ENCODE measurements at regions not wholly inside any gene's neighbourhood (a gene's known extent, or its start where the extent isn't known, plus 50 kb on each side); places are given as distances from the start of the nearest gene placed in this dataset.

DNA sequence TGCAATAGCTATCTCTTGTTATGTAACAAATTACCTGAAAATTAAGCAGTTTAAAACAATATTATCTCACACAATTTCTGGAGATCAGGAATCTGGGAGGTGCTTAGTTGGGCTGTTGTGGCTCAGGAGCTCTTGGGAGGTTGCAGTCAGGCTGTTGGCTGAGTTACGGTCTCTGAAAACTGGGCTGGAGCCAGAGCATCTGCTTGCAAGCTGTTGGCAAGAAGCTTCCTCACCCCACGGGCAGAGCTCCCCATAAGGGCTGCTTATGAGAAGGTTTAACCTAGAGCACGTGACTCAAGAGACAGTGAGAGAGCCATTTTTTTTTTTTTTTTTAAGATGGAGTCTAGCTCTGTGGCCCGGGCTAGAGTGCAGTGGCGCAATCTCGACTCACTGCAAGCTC, 346.8 kb downstream of the ATP23 start:
- Histone ChIP-seq H3K27ac (ENCODE audit: low read depth, low read length) (no peak overlapping the region), H3K27me3 (ENCODE audit: low read length) (no peaks in the 10 kb centered on the region), H4K20me1 (ENCODE audit: low read depth, low read length) (no peaks in the 10 kb centered on the region), H2AFZ (ENCODE audit: low read depth, low read length, severe bottlenecking) (no peak overlapping the region), H3F3A (ENCODE audit: insufficient read depth) (no peaks in the 10 kb centered on the region), H3K9me2 (replicated peaks; ENCODE audit: insufficient read depth, low read length) (no peaks in the 10 kb centered on the region), H3K4me3 (ENCODE audit: insufficient read depth, low read length, poor library complexity, severe bottlenecking) (no peak overlapping the region), H3K79me2 (ENCODE audit: insufficient read depth, low read length) (no peaks in the 10 kb centered on the region), H3K9ac (ENCODE audit: low read length) (no peak overlapping the region), H3K36me3 (ENCODE audit: low read length) (no peaks in the 10 kb centered on the region), H3K9me3 (ENCODE audit: insufficient read depth, low read length) (no peaks in the 10 kb centered on the region), H3K4me2 (ENCODE audit: low read depth, low read length, poor library complexity, severe bottlenecking) (no peak overlapping the region)
- TF ChIP-seq, protein P1, sequence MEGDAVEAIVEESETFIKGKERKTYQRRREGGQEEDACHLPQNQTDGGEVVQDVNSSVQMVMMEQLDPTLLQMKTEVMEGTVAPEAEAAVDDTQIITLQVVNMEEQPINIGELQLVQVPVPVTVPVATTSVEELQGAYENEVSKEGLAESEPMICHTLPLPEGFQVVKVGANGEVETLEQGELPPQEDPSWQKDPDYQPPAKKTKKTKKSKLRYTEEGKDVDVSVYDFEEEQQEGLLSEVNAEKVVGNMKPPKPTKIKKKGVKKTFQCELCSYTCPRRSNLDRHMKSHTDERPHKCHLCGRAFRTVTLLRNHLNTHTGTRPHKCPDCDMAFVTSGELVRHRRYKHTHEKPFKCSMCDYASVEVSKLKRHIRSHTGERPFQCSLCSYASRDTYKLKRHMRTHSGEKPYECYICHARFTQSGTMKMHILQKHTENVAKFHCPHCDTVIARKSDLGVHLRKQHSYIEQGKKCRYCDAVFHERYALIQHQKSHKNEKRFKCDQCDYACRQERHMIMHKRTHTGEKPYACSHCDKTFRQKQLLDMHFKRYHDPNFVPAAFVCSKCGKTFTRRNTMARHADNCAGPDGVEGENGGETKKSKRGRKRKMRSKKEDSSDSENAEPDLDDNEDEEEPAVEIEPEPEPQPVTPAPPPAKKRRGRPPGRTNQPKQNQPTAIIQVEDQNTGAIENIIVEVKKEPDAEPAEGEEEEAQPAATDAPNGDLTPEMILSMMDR (IDR thresholded peaks at IDR 0.05; ENCODE audit: insufficient read depth, low read length, poor library complexity, severe bottlenecking), result no peak
- no peak for TF ChIP-seq EZH2phosphoT487 (conservative IDR thresholded peaks at IDR 0.05; ENCODE audit: low read length)

- Histone ChIP-seq H4K20me1 (ENCODE audit: low read depth, low read length) (no peaks in the 10 kb centered on the region), H2AFZ (ENCODE audit: low read depth, low read length, severe bottlenecking) (no peak overlapping the region), H3K9me3 (ENCODE audit: insufficient read depth, low read length) (no peaks in the 10 kb centered on the region), H3K36me3 (ENCODE audit: low read length) (no peaks in the 10 kb centered on the region), H3K79me2 (ENCODE audit: insufficient read depth, low read length) (no peaks in the 10 kb centered on the region), H3K4me2 (ENCODE audit: low read depth, low read length, poor library complexity, severe bottlenecking) (no peak overlapping the region), H3K9me2 (replicated peaks; ENCODE audit: insufficient read depth, low read length) (no peaks in the 10 kb centered on the region), H3K27me3 (ENCODE audit: low read length) (no peaks in the 10 kb centered on the region), H3K27ac (ENCODE audit: low read depth, low read length) (no peak overlapping the region), H3K9ac (ENCODE audit: low read length) (no peak overlapping the region), H3F3A (ENCODE audit: insufficient read depth) (no peaks in the 10 kb centered on the region), H3K4me3 (ENCODE audit: insufficient read depth, low read length, poor library complexity, severe bottlenecking) (no peak overlapping the region)
- TF ChIP-seq, protein P1 (IDR thresholded peaks at IDR 0.05; ENCODE audit: insufficient read depth, low read length, poor library complexity, severe bottlenecking), result no peak
- TF ChIP-seq EZH2phosphoT487 (conservative IDR thresholded peaks at IDR 0.05; ENCODE audit: low read length), result no peak
Observed at GRCh38 chr12:58291106-58291505, 349.7 kb downstream of the ATP23 start.

DNA sequence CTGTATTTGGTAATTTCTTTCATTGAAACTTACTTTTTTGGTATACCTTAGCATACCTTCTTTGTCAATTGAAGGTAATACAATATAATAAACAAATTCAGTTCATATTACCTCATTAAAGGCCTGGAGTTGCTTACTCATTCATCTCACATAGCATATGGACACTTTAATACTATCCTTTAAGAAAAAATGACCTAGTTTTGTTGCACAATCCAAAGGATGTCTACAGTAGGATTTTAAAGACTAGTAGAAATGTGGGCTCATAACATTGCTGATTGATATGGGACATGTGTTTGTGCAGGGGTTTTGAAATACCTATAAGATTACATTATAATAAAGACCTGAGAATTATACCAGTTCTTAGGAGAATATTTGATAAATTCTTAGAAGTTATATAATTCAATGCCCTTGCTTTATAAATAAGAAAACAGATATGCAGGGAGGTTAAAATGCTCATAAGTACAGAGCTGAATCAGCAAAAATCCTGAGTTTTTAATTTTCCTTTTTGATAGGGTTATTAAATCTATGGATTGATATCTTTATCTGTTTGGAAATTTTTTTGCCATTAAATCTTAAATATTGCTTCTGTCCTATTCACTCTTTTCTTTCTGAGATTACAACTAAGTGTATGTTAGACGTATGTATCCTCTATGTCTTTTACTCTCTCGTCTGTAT, 352.1 kb downstream of the ATP23 start:
- no peak overlapping the region for H3K4me3 ChIP-seq (ENCODE audit: insufficient read depth, low read length, poor library complexity, severe bottlenecking)
- no peaks in the 10 kb centered on the region for H3K9me3 ChIP-seq (ENCODE audit: insufficient read depth, low read length)
- H3K27me3 ChIP-seq (ENCODE audit: low read length), result no peaks in the 10 kb centered on the region
- no peaks in the 10 kb centered on the region for H4K20me1 ChIP-seq (ENCODE audit: low read depth, low read length)
- no peak overlapping the region for H3K27ac ChIP-seq (ENCODE audit: low read depth, low read length)
- H3K9ac ChIP-seq (ENCODE audit: low read length), result no peak overlapping the region
- no peaks in the 10 kb centered on the region for H3K9me2 ChIP-seq (replicated peaks; ENCODE audit: insufficient read depth, low read length)
- H3K4me2 ChIP-seq (ENCODE audit: low read depth, low read length, poor library complexity, severe bottlenecking), result no peak overlapping the region
- H2AFZ ChIP-seq (ENCODE audit: low read depth, low read length, severe bottlenecking), result no peak overlapping the region
- no peaks in the 10 kb centered on the region for H3K79me2 ChIP-seq (ENCODE audit: insufficient read depth, low read length)
- H3K36me3 ChIP-seq (ENCODE audit: low read length), result no peaks in the 10 kb centered on the region
- TF ChIP-seq, protein P1 (IDR thresholded peaks at IDR 0.05; ENCODE audit: insufficient read depth, low read length, poor library complexity, severe bottlenecking), result no peak
- no peak for TF ChIP-seq EZH2phosphoT487 (conservative IDR thresholded peaks at IDR 0.05; ENCODE audit: low read length)
- no peaks in the 10 kb centered on the region for H3F3A ChIP-seq (ENCODE audit: insufficient read depth)
